Testis (tissue), 2 donors: ENCODE measurements at regions not wholly inside any gene's neighbourhood (a gene's known extent, or its start where the extent isn't known, plus 50 kb on each side); places are given as distances from the start of the nearest gene placed in this dataset.

Source experiments
- CTCF ChIP-seq, 3 experiments: fragments of 450-650 bp in 2 of 3; fragments of 200-600 bp in 1 of 3; sonication (generic) in 1 of 3; IDR thresholded peaks; one replicate each; pipeline ENCODE4 v1.5.1; 2016 to 2019; ENCODE audit warnings: antibody characterized with exemption in 3 of 3, mild to moderate bottlenecking in 2 of 3, moderate library complexity in 1 of 3
- POLR2A ChIP-seq: fragments of 450-650 bp; IDR thresholded peaks from one replicate; pipeline ENCODE4 v1.6.1; 2017; ENCODE audit warnings: antibody characterized with exemption, mild to moderate bottlenecking, moderate library complexity

- no peak for TF ChIP-seq POLR2A
- no peak for TF ChIP-seq CTCF (IDR thresholded peaks at IDR 0.05)
These were observed 107.8 kb upstream of the OSMR start for GRCh38 chr5:38737976-38738375.
